ENCODE measurements at regions not wholly inside any gene's neighbourhood (a gene's known extent, or its start where the extent isn't known, plus 50 kb on each side); places are given as distances from the start of the nearest gene placed in this dataset.

DNA sequence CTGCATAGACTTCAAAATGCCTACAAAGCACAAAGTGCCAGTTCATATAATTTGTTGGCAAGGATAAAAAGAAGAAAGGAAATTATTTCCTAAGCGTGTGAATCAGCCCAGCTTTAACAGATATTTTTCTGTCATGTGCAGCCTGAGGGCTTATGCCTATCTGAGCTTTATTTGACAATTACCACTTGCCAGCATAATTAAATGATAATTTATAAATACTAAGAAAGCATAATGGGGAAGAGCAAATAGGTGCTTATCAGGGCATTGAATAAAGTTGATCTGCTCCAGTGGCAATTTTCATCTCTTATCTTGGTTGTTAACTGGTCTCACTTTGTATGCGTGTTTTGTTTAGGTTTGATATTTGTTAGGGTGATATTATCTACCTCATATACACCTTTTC lies 313.4 kb upstream of the DNAJC19 start:
- no peak for DNase-seq
- in situ Hi-C loops (cut with MboI; ENCODE audit: low pct_unique_long_range_greater_than_20kb, low sequenced_read_pairs) = no loop called here

DNA sequence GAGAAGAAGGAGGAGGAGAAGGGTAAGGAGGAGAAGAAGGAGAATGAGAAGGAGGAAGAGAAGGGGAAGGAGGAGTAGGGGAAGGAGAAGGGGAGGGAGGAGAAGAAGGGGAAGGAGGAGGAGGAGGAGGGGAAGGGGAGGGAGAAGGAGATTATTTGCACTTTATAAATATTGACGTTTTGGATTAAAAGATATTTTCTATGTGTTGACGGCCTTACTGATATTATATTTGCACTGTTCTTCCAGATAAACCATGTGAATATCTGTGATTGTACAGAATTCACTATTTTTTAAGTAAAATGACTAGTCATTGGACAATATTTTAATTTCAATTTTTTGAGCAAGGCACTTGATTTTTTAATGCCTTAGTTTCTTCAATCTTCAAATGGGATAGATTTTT lies 310.5 kb upstream of the DNAJC19 start:
- in situ Hi-C loops (cut with MboI; ENCODE audit: low pct_unique_long_range_greater_than_20kb, low sequenced_read_pairs) = no loop called here
- no peak for DNase-seq

- DNase-seq = no peak
- in situ Hi-C loops (cut with MboI; ENCODE audit: low pct_unique_long_range_greater_than_20kb, low sequenced_read_pairs) = no loop called here
These were observed 308.9 kb upstream of the DNAJC19 start for GRCh38 chr3:181298421-181298820.

DNA sequence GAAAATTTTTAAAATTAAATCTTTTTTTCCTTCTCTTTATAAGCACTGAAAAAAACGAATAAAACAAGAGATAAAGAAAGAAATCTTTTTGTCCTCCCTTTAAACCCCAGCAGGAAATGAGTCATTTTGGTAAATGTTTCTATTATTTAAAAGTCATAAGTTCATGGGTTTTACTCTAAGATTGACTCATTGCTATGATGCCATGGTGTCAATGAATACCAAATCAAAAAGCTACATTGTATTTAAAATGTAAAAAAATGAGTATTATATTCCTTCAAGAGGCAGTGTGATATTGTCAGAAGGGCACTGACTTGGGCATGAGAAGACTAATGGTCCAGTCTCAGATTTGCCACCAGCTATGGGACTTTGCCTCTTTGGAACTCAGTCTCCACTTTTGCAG lies 303.4 kb upstream of the DNAJC19 start:
- DNase-seq = no peak

DNA sequence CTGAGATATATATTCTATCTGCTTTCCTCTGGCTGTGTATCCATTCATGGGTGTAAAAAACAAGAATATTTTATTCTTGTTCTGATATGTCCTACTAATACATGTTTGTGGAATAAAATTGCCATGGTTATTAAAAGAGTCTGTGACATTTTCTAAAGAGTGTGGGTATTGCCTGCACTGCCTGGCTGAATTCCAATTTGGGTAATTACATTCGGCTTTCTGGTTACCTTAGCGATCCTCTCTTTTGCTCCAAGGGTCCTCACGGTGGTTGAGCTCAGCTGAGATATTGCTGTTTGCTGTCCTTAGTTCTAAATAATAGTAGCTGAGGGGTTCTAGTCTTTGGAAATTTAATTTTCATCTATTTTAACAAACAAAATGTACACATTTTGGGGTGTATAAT lies 301.4 kb upstream of the DNAJC19 start:
- in situ Hi-C loops (cut with MboI; ENCODE audit: low pct_unique_long_range_greater_than_20kb, low sequenced_read_pairs) = no loop called here
- DNase-seq = no peak

More for the DNA sequence above, 303.4 kb upstream of the DNAJC19 start:
- in situ Hi-C loops (cut with MboI; ENCODE audit: low pct_unique_long_range_greater_than_20kb, low sequenced_read_pairs) = no loop called here

DNA sequence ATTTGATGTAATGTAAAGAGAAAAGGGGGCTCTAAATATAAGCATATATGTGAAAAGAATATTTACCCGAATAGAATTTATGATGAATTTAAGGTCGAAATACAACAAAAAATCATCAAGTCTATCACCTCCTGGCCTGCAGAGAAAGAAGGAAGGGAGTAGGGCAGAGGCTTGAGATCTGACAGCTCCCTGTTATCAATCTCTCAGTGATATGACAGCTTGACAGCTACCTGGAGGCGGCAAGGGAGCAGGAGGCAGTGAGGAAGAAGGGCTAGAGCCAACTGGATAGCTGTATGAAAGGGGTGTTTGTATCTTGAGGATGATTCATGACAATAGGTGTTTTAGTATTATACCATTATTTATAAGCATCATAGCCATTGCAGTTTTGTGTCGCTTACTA lies 299.8 kb upstream of the DNAJC19 start:
- DNase-seq = no peak
- in situ Hi-C loops (cut with MboI; ENCODE audit: low pct_unique_long_range_greater_than_20kb, low sequenced_read_pairs) = no loop called here

DNA sequence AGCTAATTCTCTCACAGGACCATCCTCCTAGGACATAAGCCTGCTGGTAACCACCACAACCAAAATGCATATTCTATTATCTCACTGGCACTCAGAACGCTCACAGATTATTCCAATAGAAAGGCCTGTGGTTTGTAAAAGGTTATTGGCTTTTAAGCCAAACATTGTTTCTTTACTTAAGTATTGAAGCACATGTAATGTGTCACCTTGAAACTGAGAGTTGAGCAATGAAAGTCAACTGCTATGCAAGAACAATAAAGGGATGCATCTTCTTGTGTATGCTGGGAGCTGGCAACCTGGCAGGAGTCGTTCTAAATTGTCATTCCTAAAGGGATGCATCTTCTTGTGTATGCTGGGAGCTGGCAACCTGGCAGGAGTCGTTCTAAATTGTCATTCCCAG lies 298.6 kb upstream of the DNAJC19 start:
- in situ Hi-C loops (cut with MboI; ENCODE audit: low pct_unique_long_range_greater_than_20kb, low sequenced_read_pairs) = no loop called here
- no peak for DNase-seq

DNA sequence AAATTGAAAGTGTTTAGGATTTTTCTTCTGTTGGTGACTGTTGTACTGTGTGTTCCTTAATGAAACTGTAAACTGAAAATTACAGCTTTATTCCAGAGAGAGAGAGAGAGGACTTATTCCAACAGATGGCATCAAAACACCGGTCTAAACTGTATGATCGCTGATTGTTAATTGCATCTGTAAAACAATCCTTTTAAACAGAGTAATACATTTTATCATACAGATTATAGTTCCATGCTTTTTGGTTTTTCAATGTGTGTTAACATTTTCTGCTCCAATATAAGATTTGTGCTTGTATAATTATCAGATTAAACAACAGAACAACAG lies 289.7 kb upstream of the DNAJC19 start:
- DNase-seq = no peak
- in situ Hi-C loops (cut with MboI; ENCODE audit: low pct_unique_long_range_greater_than_20kb, low sequenced_read_pairs) = no loop called here

DNA sequence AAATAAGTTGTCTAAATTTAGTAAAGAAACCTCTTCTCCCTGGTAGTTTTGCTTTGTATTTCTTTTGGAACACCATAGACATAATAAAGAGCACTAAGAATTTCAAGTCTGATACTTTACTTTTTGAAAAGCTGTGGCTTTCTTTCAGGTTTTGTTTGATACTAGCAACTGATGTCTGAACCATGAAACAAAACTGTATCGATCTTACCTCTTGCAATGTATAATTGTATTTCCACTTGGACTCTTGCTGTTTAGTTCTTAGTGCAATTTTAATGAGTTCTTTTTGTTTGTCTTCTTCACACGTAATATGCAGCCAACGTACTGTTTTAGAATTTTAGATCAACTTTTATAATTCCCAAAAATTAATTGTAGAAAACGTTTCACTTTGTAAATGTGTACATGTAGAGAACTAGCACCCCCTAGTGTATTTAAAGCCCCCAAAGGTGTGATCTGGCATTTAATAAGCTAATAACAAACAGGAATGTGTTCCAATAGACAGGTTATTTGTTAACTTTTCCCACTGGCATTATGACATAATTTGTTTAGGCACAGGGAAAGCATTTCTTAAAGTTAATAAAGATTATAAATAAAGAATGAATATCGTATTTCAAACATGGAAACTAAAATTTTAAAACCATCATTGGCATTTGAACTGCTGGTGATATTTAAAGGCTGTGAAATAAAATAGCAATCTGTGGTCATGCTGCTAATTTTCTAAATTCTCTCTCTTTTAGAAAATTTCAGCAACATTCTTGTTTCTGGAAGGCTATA lies 289.1 kb upstream of the DNAJC19 start:
- in situ Hi-C loops (cut with MboI; ENCODE audit: low pct_unique_long_range_greater_than_20kb, low sequenced_read_pairs) = no loop called here
- DNase-seq = peak; percentile 3

- in situ Hi-C loops (cut with MboI; ENCODE audit: low pct_unique_long_range_greater_than_20kb, low sequenced_read_pairs) = no loop called here
- no peak for DNase-seq
These were observed 286.9 kb upstream of the DNAJC19 start for GRCh38 chr3:181276358-181276896.

DNA sequence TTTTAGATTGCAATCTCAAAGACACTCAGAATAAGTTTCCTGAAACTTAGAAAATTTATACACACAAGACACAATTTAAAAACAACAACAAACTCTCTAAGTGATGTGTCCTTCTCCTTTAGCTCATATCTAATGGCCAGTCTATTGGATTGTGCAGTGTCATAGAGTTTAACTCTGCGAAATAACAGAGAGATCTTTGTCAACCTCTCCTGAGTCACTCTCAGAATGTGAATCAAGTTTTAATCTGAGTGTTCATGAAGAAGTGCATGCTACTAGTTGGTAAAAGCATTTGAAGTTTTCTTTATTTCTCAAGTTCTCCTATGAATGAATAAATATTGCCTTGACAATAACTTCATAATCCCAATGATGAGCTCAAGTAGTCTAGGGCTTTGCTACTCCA lies 284.5 kb upstream of the DNAJC19 start:
- in situ Hi-C loops (cut with MboI; ENCODE audit: low pct_unique_long_range_greater_than_20kb, low sequenced_read_pairs) = no loop called here
- DNase-seq = no peak

- in situ Hi-C loops (cut with MboI; ENCODE audit: low pct_unique_long_range_greater_than_20kb, low sequenced_read_pairs) = no loop called here
- no peak for DNase-seq
These were observed 277.8 kb upstream of the DNAJC19 start for GRCh38 chr3:181267312-181267711.

- in situ Hi-C loops (cut with MboI; ENCODE audit: low pct_unique_long_range_greater_than_20kb, low sequenced_read_pairs) = no loop called here
- DNase-seq = no peak
These were observed 276.3 kb upstream of the DNAJC19 start for GRCh38 chr3:181265750-181266333.

DNA sequence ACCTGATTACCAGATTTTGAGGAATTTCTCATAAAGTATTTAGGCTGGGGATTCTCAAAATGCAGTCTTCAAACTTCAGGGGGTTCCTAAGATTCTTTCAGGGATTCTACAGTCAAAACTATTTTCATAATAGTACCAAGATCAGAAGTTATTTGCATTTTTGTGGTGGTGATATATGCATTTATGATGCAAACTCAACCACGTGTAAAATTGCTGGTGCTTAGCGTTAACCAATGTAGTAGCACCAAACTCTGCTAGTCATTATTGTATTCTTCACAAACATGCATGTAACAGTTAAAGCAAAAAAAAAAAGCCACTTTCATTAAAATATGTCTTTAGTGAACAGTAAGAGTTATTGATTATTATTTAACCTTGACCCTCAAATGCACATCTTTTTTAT lies 274.9 kb upstream of the DNAJC19 start:
- no peak for DNase-seq
- in situ Hi-C loops (cut with MboI; ENCODE audit: low pct_unique_long_range_greater_than_20kb, low sequenced_read_pairs) = no loop called here

GRCh38 chr3:181253796-181254195 lies 264.3 kb upstream of the DNAJC19 start:
- no peak for DNase-seq
- in situ Hi-C loops (cut with MboI; ENCODE audit: low pct_unique_long_range_greater_than_20kb, low sequenced_read_pairs) = no loop called here

DNA sequence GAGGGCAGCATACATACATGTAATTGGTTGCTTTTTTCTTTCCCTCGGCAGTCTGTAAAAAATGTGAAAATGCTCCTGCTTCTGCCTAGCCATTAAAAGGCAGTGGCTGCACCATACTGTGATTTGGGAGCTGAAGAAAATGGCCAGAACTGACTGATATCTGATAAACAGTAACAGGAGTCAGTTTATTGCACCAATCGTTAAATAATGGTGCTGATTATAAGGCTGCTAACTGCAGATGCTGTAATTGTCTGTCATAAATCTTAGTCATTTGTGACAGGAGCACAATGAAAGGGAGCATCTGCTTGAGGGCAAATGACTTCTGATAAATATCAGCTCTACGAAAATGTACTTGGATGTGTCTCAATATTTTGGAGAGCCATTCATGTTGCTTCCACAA lies 263.1 kb upstream of the DNAJC19 start:
- in situ Hi-C loops (cut with MboI; ENCODE audit: low pct_unique_long_range_greater_than_20kb, low sequenced_read_pairs) = no loop called here
- DNase-seq = no peak

- DNase-seq = no peak
- in situ Hi-C loops (cut with MboI; ENCODE audit: low pct_unique_long_range_greater_than_20kb, low sequenced_read_pairs) = no loop called here
These were observed 261.2 kb upstream of the DNAJC19 start for GRCh38 chr3:181250714-181251113.

- in situ Hi-C loops (cut with MboI; ENCODE audit: low pct_unique_long_range_greater_than_20kb, low sequenced_read_pairs) = no loop called here
- no peak for DNase-seq
These were observed 249.9 kb upstream of the DNAJC19 start for GRCh38 chr3:181239441-181239840.

DNA sequence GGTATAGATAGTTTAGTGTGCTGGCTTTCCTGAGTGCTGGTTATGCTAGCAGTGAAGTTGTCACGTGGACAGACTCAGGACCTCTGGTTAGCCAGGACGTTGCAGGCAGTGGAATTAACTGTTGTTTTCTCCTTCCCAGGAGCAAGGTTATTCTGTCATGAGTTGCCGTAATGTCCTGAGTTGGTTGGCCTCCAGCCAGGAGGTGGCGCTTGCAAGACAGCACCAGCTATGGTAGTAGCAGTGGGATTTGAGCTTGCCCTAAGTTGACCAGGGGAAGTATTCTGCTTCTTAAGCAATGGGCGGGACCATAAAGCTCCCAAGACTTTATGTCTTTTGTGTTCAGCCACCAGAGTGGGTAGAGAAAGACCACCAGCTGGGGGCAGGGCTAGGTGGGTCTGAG lies 240.7 kb upstream of the DNAJC19 start:
- in situ Hi-C loops (cut with MboI; ENCODE audit: low pct_unique_long_range_greater_than_20kb, low sequenced_read_pairs) = no loop called here
- DNase-seq = no peak

- no peak for DNase-seq
- in situ Hi-C loops (cut with MboI; ENCODE audit: low pct_unique_long_range_greater_than_20kb, low sequenced_read_pairs) = no loop called here
These were observed 223.8 kb upstream of the DNAJC19 start for GRCh38 chr3:181213347-181213746.

DNA sequence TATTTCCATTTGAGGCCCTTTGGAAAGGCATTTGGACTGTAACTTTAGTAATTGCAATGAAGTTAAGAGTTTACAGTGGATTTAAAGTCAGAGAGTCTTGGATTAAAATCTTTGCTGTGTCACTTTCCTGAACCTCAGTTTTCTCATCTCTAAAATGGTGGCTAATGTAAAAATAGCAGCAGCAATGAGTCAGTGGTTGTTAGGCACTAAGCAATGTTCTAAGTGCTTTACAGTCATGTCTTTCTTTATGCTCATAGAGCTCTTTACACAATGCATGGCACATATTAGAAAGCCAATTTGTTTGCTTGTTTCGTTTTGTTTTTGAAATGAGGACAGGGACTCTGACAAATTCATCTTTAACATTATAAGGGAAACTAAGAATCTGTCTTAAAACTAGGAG lies 222.7 kb upstream of the DNAJC19 start:
- in situ Hi-C loops (cut with MboI; ENCODE audit: low pct_unique_long_range_greater_than_20kb, low sequenced_read_pairs) = no loop called here
- no peak for DNase-seq

Measured in KBM-7 (cell line).